H9 (cell line): ENCODE measurements at regions not wholly inside any gene's neighbourhood (a gene's known extent, or its start where the extent isn't known, plus 50 kb on each side); places are given as distances from the start of the nearest gene placed in this dataset.

Source experiments
- DNase-seq: peaks from one replicate; pipeline ENCODE4 v3.0.0-alpha.2; 2017
- H2AFZ ChIP-seq: one replicate; pipeline ENCODE4 v1.6.1; 2013; ENCODE audit warnings: mild to moderate bottlenecking, low read length, control low read depth, moderate library complexity
- H2AK5ac ChIP-seq: 2 replicates; pipeline ENCODE4 v1.6.1; 2013; ENCODE audit warnings: low read length, control low read depth, mixed read lengths; ENCODE audit not compliant: insufficient read length
- H2BK120ac ChIP-seq: one replicate; pipeline ENCODE4 v1.6.1; 2013; ENCODE audit warnings: low read depth, mild to moderate bottlenecking, low read length, control low read depth, inconsistent platforms; ENCODE audit not compliant: poor library complexity, severe bottlenecking
- H2BK12ac ChIP-seq: 2 replicates; pipeline ENCODE4 v1.6.1; 2013; ENCODE audit warnings: low read length, control low read depth, mixed read lengths, low read depth; ENCODE audit not compliant: insufficient read length
- H2BK15ac ChIP-seq: 2 replicates; pipeline ENCODE4 v1.6.1; 2013; ENCODE audit warnings: low read depth, low read length, control low read depth
- H2BK20ac ChIP-seq: one replicate; pipeline ENCODE4 v1.6.1; 2013; ENCODE audit warnings: low read depth, mild to moderate bottlenecking, low read length, control low read depth, inconsistent platforms; ENCODE audit not compliant: poor library complexity, severe bottlenecking
- H2BK5ac ChIP-seq: 2 replicates; pipeline ENCODE4 v1.6.1; 2013; ENCODE audit warnings: low read length, control low read depth, mixed read lengths; ENCODE audit not compliant: insufficient read length
- H3K14ac ChIP-seq: 2 replicates; pipeline ENCODE4 v1.6.1; 2013; ENCODE audit warnings: low read length, control low read depth; ENCODE audit not compliant: insufficient read depth
- H3K18ac ChIP-seq: 2 replicates; pipeline ENCODE4 v1.6.1; 2013; ENCODE audit warnings: low read depth, mild to moderate bottlenecking, mixed read lengths, low read length, control low read depth; ENCODE audit not compliant: insufficient read length
- H3K23ac ChIP-seq: 2 replicates; pipeline ENCODE4 v1.6.1; 2013; ENCODE audit warnings: low read length, control low read depth, mixed read lengths, low read depth; ENCODE audit not compliant: insufficient read length
- H3K23me2 ChIP-seq: 2 replicates; pipeline ENCODE4 v1.6.1; 2013; ENCODE audit warnings: low read depth, mild to moderate bottlenecking, mixed read lengths, low read length, control low read depth; ENCODE audit not compliant: insufficient read length, poor library complexity, severe bottlenecking
- H3K27ac ChIP-seq: 2 replicates; pipeline ENCODE4 v1.5.1; 2013; ENCODE audit warnings: low read length, control low read depth, mixed read lengths, low read depth; ENCODE audit not compliant: insufficient read length
- H3K27me3 ChIP-seq: 2 replicates; pipeline ENCODE4 v1.6.1; 2013; ENCODE audit warnings: low read length, control low read depth, inconsistent platforms; ENCODE audit not compliant: insufficient read depth
- H3K4ac ChIP-seq: 2 replicates; pipeline ENCODE4 v1.6.1; 2013; ENCODE audit warnings: low read depth, mild to moderate bottlenecking, control low read depth, inconsistent platforms, low read length, moderate library complexity
- H3K4me1 ChIP-seq: 2 replicates; pipeline ENCODE4 v1.6.1; 2013; ENCODE audit warnings: low read length, control low read depth, inconsistent platforms; ENCODE audit not compliant: insufficient read depth
- H3K4me2 ChIP-seq: 2 replicates; pipeline ENCODE4 v1.6.1; 2013; ENCODE audit warnings: low read length, control low read depth, mixed read lengths; ENCODE audit not compliant: insufficient read length, insufficient read depth
- H3K56ac ChIP-seq: 2 replicates; pipeline ENCODE4 v1.6.1; 2013; ENCODE audit warnings: low read depth, mild to moderate bottlenecking, mixed read lengths, low read length, control low read depth; ENCODE audit not compliant: insufficient read length
- H3K79me1 ChIP-seq: 2 replicates; pipeline ENCODE4 v1.6.1; 2013; ENCODE audit warnings: low read depth, mild to moderate bottlenecking, moderate library complexity, low read length, control low read depth, inconsistent platforms; ENCODE audit not compliant: insufficient read depth, poor library complexity, severe bottlenecking
- H3K79me2 ChIP-seq: 2 replicates; pipeline ENCODE4 v1.6.1; 2013; ENCODE audit warnings: low read length, control low read depth, inconsistent platforms; ENCODE audit not compliant: insufficient read depth
- H3K9ac ChIP-seq: 2 replicates; pipeline ENCODE4 v1.6.1; 2013; ENCODE audit warnings: low read length, control low read depth, mixed read lengths; ENCODE audit not compliant: insufficient read length; ENCODE audit errors: extremely low read depth
- H3K9me3 ChIP-seq: one replicate; pipeline ENCODE4 v1.6.1; 2013; ENCODE audit warnings: low read depth, low read length, inconsistent platforms; ENCODE audit not compliant: control insufficient read depth
- H3T11ph ChIP-seq: one replicate; pipeline ENCODE4 v1.6.1; 2013; ENCODE audit warnings: mild to moderate bottlenecking, low read length, control low read depth, inconsistent platforms
- H4K20me1 ChIP-seq: one replicate; pipeline ENCODE4 v1.6.1; 2013; ENCODE audit not compliant: control insufficient read depth, insufficient read length, insufficient read depth
- H4K5ac ChIP-seq: 2 replicates; pipeline ENCODE4 v1.6.1; 2013; ENCODE audit warnings: low read depth, mild to moderate bottlenecking, mixed read lengths, low read length, control low read depth; ENCODE audit not compliant: insufficient read length
- H4K8ac ChIP-seq: replicated peaks from 2 replicates; pipeline ENCODE4 v1.6.1; 2013; ENCODE audit warnings: low read length, control low read depth, mixed read lengths, low read depth; ENCODE audit not compliant: insufficient read length
- H4K91ac ChIP-seq: 2 replicates; pipeline ENCODE4 v1.6.1; 2013; ENCODE audit warnings: low read depth, mild to moderate bottlenecking, moderate library complexity, mixed read lengths, low read length, control low read depth; ENCODE audit not compliant: insufficient read length
- H3K27ac Mint-ChIP-seq, 3 experiments: 2 replicates in 2 of 3; 3 replicates in 1 of 3; pipeline ENCODE4 v1.8.0; 2020 to 2021; ENCODE audit warnings: mixed read lengths in 3 of 3, mild to moderate bottlenecking in 1 of 3, moderate library complexity in 1 of 3
- H3K27me3 Mint-ChIP-seq: 2 replicates; pipeline ENCODE4 v1.8.0; 2021; ENCODE audit warnings: low read depth, mild to moderate bottlenecking, moderate library complexity, mixed read lengths
- H3K36me3 Mint-ChIP-seq, 3 experiments: 2 replicates in 2 of 3; 3 replicates in 1 of 3; pipeline ENCODE4 v1.8.0; 2020 to 2021; ENCODE audit warnings: low read depth in 3 of 3, mixed read lengths in 3 of 3; ENCODE audit not compliant: insufficient read depth in 1 of 3
- H3K4me1 Mint-ChIP-seq, 2 experiments: 2 replicates each; pipeline ENCODE4 v1.8.0; 2020; ENCODE audit warnings: mixed read lengths in 2 of 2
- H3K4me3 Mint-ChIP-seq, 2 experiments: 2 replicates in 1 of 2; 3 replicates in 1 of 2; pipeline ENCODE4 v1.8.0; 2020 to 2021; ENCODE audit warnings: mild to moderate bottlenecking in 2 of 2, mixed read lengths in 2 of 2, moderate library complexity in 1 of 2
- H3K9me3 Mint-ChIP-seq, 2 experiments: 2 replicates in 1 of 2; 3 replicates in 1 of 2; pipeline ENCODE4 v1.8.0; 2020; ENCODE audit warnings: mild to moderate bottlenecking in 2 of 2, mixed read lengths in 2 of 2, moderate library complexity in 1 of 2
- WGBS: extraction: QIAGEN DNeasy Blood & Tissue Kit; methylation state at CpG from one replicate; pipeline ENCODE4 v1.1.7; 2013; ENCODE audit warnings: missing lambda C conversion rate, low lambda C conversion rate, mixed read lengths; ENCODE audit not compliant: insufficient read length; ENCODE audit errors: extremely low coverage; 5-methylcytosine and 5-hydroxymethylcytosine counted together
- TF ChIP-seq, protein P1 (sequence below): fragments of 200-600 bp; sonication (generic); conservative IDR thresholded peaks from 3 replicates; pipeline ENCODE4 v1.8.0; 2021; ENCODE audit warnings: antibody characterized with exemption, mild to moderate bottlenecking

DNA sequence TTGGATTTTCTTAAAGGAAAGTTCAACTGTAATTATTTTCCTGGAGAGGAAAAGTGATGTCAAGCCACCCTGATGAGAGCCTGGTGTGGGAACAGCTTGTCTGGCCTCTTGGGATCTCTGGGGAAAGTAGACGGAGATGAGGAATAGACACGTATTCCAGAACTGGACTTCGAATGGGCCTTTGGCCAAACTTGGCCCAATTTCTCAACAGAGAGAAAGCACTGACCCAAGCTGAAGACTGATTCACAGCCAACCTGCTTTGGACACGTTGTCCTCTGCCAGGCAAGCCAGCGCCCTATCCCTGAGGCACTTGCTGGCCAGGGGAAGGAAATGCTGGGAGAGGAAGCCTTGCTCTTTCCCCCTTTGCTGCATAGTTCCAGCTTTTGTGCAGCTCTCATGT is 70.8 kb upstream of the CTAGE1 start:
- Histone ChIP-seq H3K18ac (no peak overlapping the region), H2BK12ac (no peak overlapping the region), H3K27me3 (no peaks in the 10 kb centered on the region), H3K4me2 (no peak overlapping the region), H3K4ac (no peak overlapping the region), H2AK5ac (no peak overlapping the region), H3K14ac (no peak overlapping the region), H3K9me3 (no peaks in the 10 kb centered on the region), H2BK15ac (no peak overlapping the region), H3K23ac (no peak overlapping the region), H3K79me2 (no peaks in the 10 kb centered on the region), H3K79me1 (no peaks in the 10 kb centered on the region), H4K91ac (no peak overlapping the region), H4K20me1 (no peaks in the 10 kb centered on the region), H3K9ac (no peak overlapping the region), H3K27ac (no peak overlapping the region), H3T11ph (no peak overlapping the region), H4K8ac (no peak overlapping the region), H3K56ac (no peak overlapping the region), H4K5ac (no peak overlapping the region), H3K23me2 (no peaks in the 10 kb centered on the region), H2BK20ac (no peak overlapping the region), H2AFZ (no peak overlapping the region), H2BK120ac (no peak overlapping the region), H2BK5ac (no peak overlapping the region), H3K4me1 (no peaks in the 10 kb centered on the region)
- Mint-ChIP-seq H3K27me3 (peaks cover 3% of the 10 kb centered on the region; the same call in 1 of the 2 replicates), H3K36me3 (no peaks in the 10 kb centered on the region), H3K4me1 (0 out of 4 replicates have a peak, but pooled peaks cover 0 to 3% of the 10 kb centered on the region in 2 experiments), H3K27ac (no peak overlapping the region), H3K4me3 (no peak overlapping the region), H3K9me3 (no peaks in the 10 kb centered on the region)
- WGBS, result no CpG with 5 or more reads among the region's 5 CpGs
- TF ChIP-seq, protein P1, sequence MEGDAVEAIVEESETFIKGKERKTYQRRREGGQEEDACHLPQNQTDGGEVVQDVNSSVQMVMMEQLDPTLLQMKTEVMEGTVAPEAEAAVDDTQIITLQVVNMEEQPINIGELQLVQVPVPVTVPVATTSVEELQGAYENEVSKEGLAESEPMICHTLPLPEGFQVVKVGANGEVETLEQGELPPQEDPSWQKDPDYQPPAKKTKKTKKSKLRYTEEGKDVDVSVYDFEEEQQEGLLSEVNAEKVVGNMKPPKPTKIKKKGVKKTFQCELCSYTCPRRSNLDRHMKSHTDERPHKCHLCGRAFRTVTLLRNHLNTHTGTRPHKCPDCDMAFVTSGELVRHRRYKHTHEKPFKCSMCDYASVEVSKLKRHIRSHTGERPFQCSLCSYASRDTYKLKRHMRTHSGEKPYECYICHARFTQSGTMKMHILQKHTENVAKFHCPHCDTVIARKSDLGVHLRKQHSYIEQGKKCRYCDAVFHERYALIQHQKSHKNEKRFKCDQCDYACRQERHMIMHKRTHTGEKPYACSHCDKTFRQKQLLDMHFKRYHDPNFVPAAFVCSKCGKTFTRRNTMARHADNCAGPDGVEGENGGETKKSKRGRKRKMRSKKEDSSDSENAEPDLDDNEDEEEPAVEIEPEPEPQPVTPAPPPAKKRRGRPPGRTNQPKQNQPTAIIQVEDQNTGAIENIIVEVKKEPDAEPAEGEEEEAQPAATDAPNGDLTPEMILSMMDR, result no peak
- no peak for DNase-seq
